ENCODE measurements at regions not wholly inside any gene's neighbourhood (a gene's known extent, or its start where the extent isn't known, plus 50 kb on each side); places are given as distances from the start of the nearest gene placed in this dataset.
"Not testable (repeated sequence)": the region's sequence is repeated elsewhere in the genome, so short reads cannot be mapped to it uniquely, and the experiment has no call there.

- DNase-seq (ENCODE audit: low spot score) = no peak
- Mint-ChIP-seq H3K36me3 (ENCODE audit: low read depth, unreplicated experiment) (no peaks in the 10 kb centered on the region), H3K9me3 (ENCODE audit: unreplicated experiment) (no peaks in the 10 kb centered on the region), H3K4me3 (ENCODE audit: unreplicated experiment) (no peak overlapping the region), H3K27ac (ENCODE audit: unreplicated experiment) (no peak overlapping the region), H3K4me1 (ENCODE audit: unreplicated experiment) (peaks cover 15% of the 10 kb centered on the region), H3K27me3 (ENCODE audit: unreplicated experiment) (no peaks in the 10 kb centered on the region)
- TF ChIP-seq CTCF (IDR thresholded peaks at IDR 0.05; ENCODE audit: unreplicated experiment) = no peak
These were observed 278.5 kb upstream of the UGT8 start for GRCh38 chr4:114320126-114320525.

GRCh38 chr4:114321366-114321765 is 277.2 kb upstream of the UGT8 start:
- no peak for TF ChIP-seq CTCF (IDR thresholded peaks at IDR 0.05; ENCODE audit: unreplicated experiment)
- H3K27ac Mint-ChIP-seq (ENCODE audit: unreplicated experiment) = no peak overlapping the region
- no peaks in the 10 kb centered on the region for H3K27me3 Mint-ChIP-seq (ENCODE audit: unreplicated experiment)
- H3K4me1 Mint-ChIP-seq (ENCODE audit: unreplicated experiment) = peaks cover 18% of the 10 kb centered on the region
- no peak overlapping the region for H3K4me3 Mint-ChIP-seq (ENCODE audit: unreplicated experiment)
- H3K36me3 Mint-ChIP-seq (ENCODE audit: low read depth, unreplicated experiment) = no peaks in the 10 kb centered on the region
- H3K9me3 Mint-ChIP-seq (ENCODE audit: unreplicated experiment) = no peaks in the 10 kb centered on the region
- no peak for DNase-seq (ENCODE audit: low spot score)

GRCh38 chr4:114323841-114324240 is 274.8 kb upstream of the UGT8 start:
- no peak for TF ChIP-seq CTCF (IDR thresholded peaks at IDR 0.05; ENCODE audit: unreplicated experiment)
- no peak for DNase-seq (ENCODE audit: low spot score)
- no peak overlapping the region for H3K27ac Mint-ChIP-seq (ENCODE audit: unreplicated experiment)
- H3K4me1 Mint-ChIP-seq (ENCODE audit: unreplicated experiment) = peaks cover 20% of the 10 kb centered on the region
- no peaks in the 10 kb centered on the region for H3K36me3 Mint-ChIP-seq (ENCODE audit: low read depth, unreplicated experiment)
- no peaks in the 10 kb centered on the region for H3K9me3 Mint-ChIP-seq (ENCODE audit: unreplicated experiment)
- H3K27me3 Mint-ChIP-seq (ENCODE audit: unreplicated experiment) = no peaks in the 10 kb centered on the region
- H3K4me3 Mint-ChIP-seq (ENCODE audit: unreplicated experiment) = no peak overlapping the region

- H3K36me3 Mint-ChIP-seq (ENCODE audit: low read depth, unreplicated experiment) = no peaks in the 10 kb centered on the region
- no peak for TF ChIP-seq CTCF (IDR thresholded peaks at IDR 0.05; ENCODE audit: unreplicated experiment)
- no peaks in the 10 kb centered on the region for H3K27me3 Mint-ChIP-seq (ENCODE audit: unreplicated experiment)
- H3K27ac Mint-ChIP-seq (ENCODE audit: unreplicated experiment) = peak overlapping the region; percentile 17
- H3K4me1 Mint-ChIP-seq (ENCODE audit: unreplicated experiment) = peaks cover 20% of the 10 kb centered on the region
- no peak overlapping the region for H3K4me3 Mint-ChIP-seq (ENCODE audit: unreplicated experiment)
- no peaks in the 10 kb centered on the region for H3K9me3 Mint-ChIP-seq (ENCODE audit: unreplicated experiment)
- DNase-seq (ENCODE audit: low spot score) = no peak
These were observed 272.2 kb upstream of the UGT8 start for GRCh38 chr4:114326358-114326757.

- no peaks in the 10 kb centered on the region for H3K9me3 Mint-ChIP-seq (ENCODE audit: unreplicated experiment)
- no peak overlapping the region for H3K27ac Mint-ChIP-seq (ENCODE audit: unreplicated experiment)
- no peak overlapping the region for H3K4me3 Mint-ChIP-seq (ENCODE audit: unreplicated experiment)
- TF ChIP-seq CTCF (IDR thresholded peaks at IDR 0.05; ENCODE audit: unreplicated experiment) = no peak
- H3K36me3 Mint-ChIP-seq (ENCODE audit: low read depth, unreplicated experiment) = no peaks in the 10 kb centered on the region
- no peaks in the 10 kb centered on the region for H3K27me3 Mint-ChIP-seq (ENCODE audit: unreplicated experiment)
- no peak for DNase-seq (ENCODE audit: low spot score)
- H3K4me1 Mint-ChIP-seq (ENCODE audit: unreplicated experiment) = no peaks in the 10 kb centered on the region
These were observed 266.5 kb upstream of the UGT8 start for GRCh38 chr4:114332119-114332518.

- not testable (repeated sequence) for H3K4me3 Mint-ChIP-seq (ENCODE audit: unreplicated experiment); H3K27ac Mint-ChIP-seq (ENCODE audit: unreplicated experiment); H3K4me1 Mint-ChIP-seq (ENCODE audit: unreplicated experiment); H3K36me3 Mint-ChIP-seq (ENCODE audit: low read depth, unreplicated experiment); DNase-seq (ENCODE audit: low spot score); H3K9me3 Mint-ChIP-seq (ENCODE audit: unreplicated experiment); H3K27me3 Mint-ChIP-seq (ENCODE audit: unreplicated experiment)
These were observed 264.2 kb upstream of the UGT8 start for GRCh38 chr4:114334363-114334762.
